ENCODE measurements at regions not wholly inside any gene's neighbourhood (a gene's known extent, or its start where the extent isn't known, plus 50 kb on each side); places are given as distances from the start of the nearest gene placed in this dataset.

DNA sequence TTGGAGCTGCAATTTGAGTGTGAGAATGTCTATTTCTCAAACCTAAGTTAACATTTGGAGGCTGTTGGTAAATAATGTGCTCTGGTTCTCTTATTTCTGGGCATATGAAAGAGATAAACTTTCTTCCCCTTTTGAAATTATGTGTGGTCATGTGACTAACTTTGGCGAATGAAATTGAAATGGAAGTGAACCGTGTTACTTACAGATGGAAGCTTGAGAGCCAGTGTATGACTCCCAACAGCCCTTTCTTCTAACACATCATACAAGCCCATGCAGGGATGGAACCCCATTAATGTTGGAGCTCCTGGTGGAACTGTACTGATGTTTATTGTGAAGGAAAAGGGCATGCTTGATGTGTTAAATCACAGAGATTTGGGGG lies 725.8 kb downstream of the TSN start:
- no peak overlapping the region for H3K4me2 ChIP-seq (ENCODE audit: insufficient read depth in 1 of 2, low read depth in 2 of 2, low read length in 2 of 2)
- ChIA-PET CTCF (ENCODE audit: partially characterized antibody) (interaction anchor here (1.9 to 2.8 kb wide), 2 partner anchors 30 to 51 kb away, joined by 4 to 9 read pairs; no protein-coding TSS in a partner anchor), POLR2A (ENCODE audit: partially characterized antibody) (no interaction called here)
- H2AFZ ChIP-seq (ENCODE audit: low read length), result no peak overlapping the region
- H3K23ac ChIP-seq (ENCODE audit: insufficient read length), result no peak overlapping the region
- H2BK15ac ChIP-seq (ENCODE audit: low read length), result no peak overlapping the region
- 0 out of 7 replicates have a peak, but pooled peaks cover 0 to 2% (median 0%) of the 10 kb centered on the region in 4 experiments for H3K4me1 ChIP-seq (replicated peaks in 1 of 4; ENCODE audit: control insufficient read depth in 3 of 4, insufficient read depth in 4 of 4, low read length in 3 of 4)
- H3K79me1 ChIP-seq (ENCODE audit: low read depth, low read length), result no peaks in the 10 kb centered on the region
- no peaks in the 10 kb centered on the region for H3K36me3 ChIP-seq (ENCODE audit: control insufficient read depth in 2 of 4, insufficient read depth in 4 of 4, low read length in 3 of 4)
- H2AK5ac ChIP-seq (ENCODE audit: low read depth, low read length), result no peak overlapping the region
- H4K8ac ChIP-seq (ENCODE audit: extremely low read depth, insufficient read depth, low read length), result no peak overlapping the region
- no peak overlapping the region for H3K18ac ChIP-seq (ENCODE audit: extremely low read depth, low read length)
- H3K79me2 ChIP-seq (ENCODE audit: control insufficient read depth in 1 of 2, insufficient read depth in 2 of 2, low read length in 2 of 2), result no peaks in the 10 kb centered on the region
- no peak overlapping the region for H3K27ac ChIP-seq (ENCODE audit: low read depth, low read length)
- H2BK5ac ChIP-seq (ENCODE audit: low read depth, low read length), result no peak overlapping the region
- DNase-seq (ENCODE audit: low read depth in 1 of 2, low spot score in 2 of 2) (no peak), FAIRE-seq (no peak)
- H4K91ac ChIP-seq (replicated peaks; ENCODE audit: insufficient read length, low read length), result no peak overlapping the region
- 98% methylated on average over 2 of the region's 2 CpGs; no CpG with 5 or more reads in 1 of the 2 experiments for WGBS, 2 experiments (ENCODE audit: extremely low coverage in 1 of 2, insufficient coverage in 1 of 2, insufficient read length in 1 of 2, insufficient replicate concordance in 2 of 2, low coverage in 1 of 2, low lambda C conversion rate in 2 of 2, missing lambda C conversion rate in 1 of 2)
- no peak overlapping the region for H2BK12ac ChIP-seq (ENCODE audit: low read depth, low read length)
- H3K9me3 ChIP-seq (ENCODE audit: insufficient read depth in 2 of 2, low read depth in 1 of 2, low read length in 1 of 2), result peaks cover 0 to 3% of the 10 kb centered on the region in 2 experiments; a peak in 2 of 4 replicates
- no peak overlapping the region for H3K56ac ChIP-seq (replicated peaks; ENCODE audit: insufficient read length, low read depth, low read length)
- no peaks in the 10 kb centered on the region for H3K23me2 ChIP-seq (ENCODE audit: low read depth, low read length)
- TF ChIP-seq RNF2 (IDR thresholded peaks at IDR 0.05; ENCODE audit: borderline replicate concordance, low read depth, low read length, missing control alignments, poor library complexity, severe bottlenecking) (no peak), SP2 (IDR thresholded peaks at IDR 0.05; ENCODE audit: low read length) (no peak), CHD1 (IDR thresholded peaks at IDR 0.05; ENCODE audit: low read depth, low read length) (no peak), KDM5A (IDR thresholded peaks at IDR 0.05; ENCODE audit: low read length) (no peak)
- H3K9ac ChIP-seq (replicated peaks in 1 of 4; ENCODE audit: extremely low read depth in 1 of 4, low read depth in 3 of 4, low read length in 3 of 4), result no peak overlapping the region
- no peak overlapping the region for H4K5ac ChIP-seq (ENCODE audit: insufficient read length, low read depth, low read length)
- no peak overlapping the region for H3K4me3 ChIP-seq (ENCODE audit: extremely low read depth in 1 of 4, insufficient read depth in 2 of 4, low read depth in 3 of 4, low read length in 4 of 4)
- no peaks in the 10 kb centered on the region for H4K20me1 ChIP-seq (replicated peaks in 1 of 2; ENCODE audit: control insufficient read depth in 1 of 2, insufficient read depth in 2 of 2, low read length in 2 of 2)
- H3K27me3 ChIP-seq (replicated peaks in 1 of 4; ENCODE audit: control insufficient read depth in 3 of 4, extremely low read depth in 1 of 4, insufficient read depth in 3 of 4, low read length in 3 of 4), result no peaks in the 10 kb centered on the region
- no peak overlapping the region for H2BK120ac ChIP-seq (replicated peaks; ENCODE audit: low read depth, low read length)
- no peak overlapping the region for H2BK20ac ChIP-seq (ENCODE audit: low read length)
- no peak overlapping the region for H3K4ac ChIP-seq (replicated peaks; ENCODE audit: insufficient read length, low read depth, low read length)
- H3K14ac ChIP-seq (ENCODE audit: insufficient read length), result no peak overlapping the region
